HTR-8/SVneo (cell line): ENCODE measurements at regions not wholly inside any gene's neighbourhood (a gene's known extent, or its start where the extent isn't known, plus 50 kb on each side); places are given as distances from the start of the nearest gene placed in this dataset.

Experiments used
- DNase-seq: peaks from one replicate; pipeline ENCODE4 v3.0.0; 2011; ENCODE audit warnings: low spot score, mixed read lengths; ENCODE audit not compliant: insufficient read length
- FAIRE-seq: peaks from 2 replicates; lab custom pipeline; 2011; peaks lifted over from hg19 to GRCh38; lab: Jason Lieb, UNC

GRCh38 chr13:106433066-106433465, 102.4 kb downstream of the EFNB2 start:
- FAIRE-seq (no peak), DNase-seq (no peak)

DNA sequence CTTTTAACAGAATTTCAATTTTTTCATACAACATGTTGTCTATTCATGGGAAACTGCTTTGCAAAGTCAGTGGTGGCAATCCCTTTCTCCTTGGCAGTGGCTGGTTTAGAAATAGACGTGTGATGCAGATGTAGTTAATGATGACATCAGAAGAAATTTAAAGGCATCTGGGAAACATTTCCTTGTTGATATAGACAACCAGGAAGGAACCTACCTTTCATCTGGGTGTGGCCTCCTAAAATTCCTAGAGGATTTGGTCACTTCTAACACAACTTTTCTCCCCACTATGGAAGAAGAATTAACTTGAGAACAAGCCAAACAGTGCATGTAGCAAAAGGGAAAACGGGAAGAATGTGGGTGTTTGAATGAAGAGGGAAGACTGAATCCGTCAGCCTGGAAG, 102.8 kb downstream of the EFNB2 start:
- no peak for FAIRE-seq

DNA sequence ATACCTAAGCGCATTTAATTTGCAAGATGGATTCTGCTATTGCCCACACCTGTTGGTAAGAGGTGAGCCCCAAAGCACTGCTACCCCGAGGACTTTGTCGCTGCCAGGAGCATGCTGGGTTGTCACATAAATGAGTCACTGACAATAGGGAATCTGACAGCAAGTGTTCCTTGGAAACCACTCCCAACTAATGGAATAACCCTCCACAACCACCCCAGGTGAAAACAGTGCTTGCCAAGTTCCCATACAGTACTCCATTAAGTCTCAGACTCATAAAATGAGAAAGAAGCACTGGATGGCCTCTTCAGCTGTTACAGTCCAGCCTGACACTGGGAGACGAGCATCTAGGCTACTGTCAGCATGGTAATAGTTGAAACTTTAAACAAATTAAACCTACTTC, 108.6 kb downstream of the EFNB2 start:
- FAIRE-seq (no peak), DNase-seq (no peak)

More for the DNA sequence above, 102.8 kb downstream of the EFNB2 start:
- DNase-seq, result no peak

DNA sequence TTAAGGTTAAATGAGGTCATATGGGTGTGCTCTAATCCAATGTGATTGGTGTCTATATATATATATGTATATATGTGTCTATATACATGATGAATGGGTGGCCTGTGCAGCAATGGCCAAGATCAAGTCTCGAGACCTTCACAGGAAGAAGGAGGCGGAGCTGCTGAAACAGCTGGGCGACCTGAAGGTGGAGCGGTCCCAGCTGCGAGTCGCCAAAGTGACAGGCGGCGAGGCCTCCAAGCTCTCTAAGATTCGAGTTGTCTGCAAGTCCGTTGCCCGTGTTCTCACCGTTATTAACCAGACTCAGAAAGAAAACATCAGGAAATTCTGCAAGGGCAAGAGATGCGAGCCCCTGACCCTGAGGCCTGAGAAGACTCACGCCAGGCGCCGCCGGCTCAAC, 109.8 kb downstream of the EFNB2 start:
- DNase-seq (no peak), FAIRE-seq (no peak)

DNA sequence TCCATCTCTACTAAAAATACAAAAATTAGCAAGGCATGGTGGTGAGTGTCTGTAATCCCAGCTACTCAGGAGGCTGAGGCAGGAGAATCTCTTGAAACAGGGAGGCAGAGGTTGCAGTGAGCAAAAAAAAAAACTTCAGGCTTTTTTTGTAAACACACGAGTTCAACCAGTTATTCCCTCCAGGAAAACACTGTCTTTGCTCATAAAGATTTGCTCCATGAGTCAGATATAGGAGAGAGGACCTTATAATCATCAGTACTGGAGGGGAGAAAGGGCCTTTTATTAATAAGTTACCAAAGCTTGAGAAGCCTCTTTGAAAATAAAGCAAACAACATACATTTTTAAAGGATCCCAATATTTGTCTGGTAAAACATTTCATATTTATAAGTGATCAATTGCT, 110.7 kb downstream of the EFNB2 start:
- no peak for DNase-seq
- FAIRE-seq, result no peak

DNA sequence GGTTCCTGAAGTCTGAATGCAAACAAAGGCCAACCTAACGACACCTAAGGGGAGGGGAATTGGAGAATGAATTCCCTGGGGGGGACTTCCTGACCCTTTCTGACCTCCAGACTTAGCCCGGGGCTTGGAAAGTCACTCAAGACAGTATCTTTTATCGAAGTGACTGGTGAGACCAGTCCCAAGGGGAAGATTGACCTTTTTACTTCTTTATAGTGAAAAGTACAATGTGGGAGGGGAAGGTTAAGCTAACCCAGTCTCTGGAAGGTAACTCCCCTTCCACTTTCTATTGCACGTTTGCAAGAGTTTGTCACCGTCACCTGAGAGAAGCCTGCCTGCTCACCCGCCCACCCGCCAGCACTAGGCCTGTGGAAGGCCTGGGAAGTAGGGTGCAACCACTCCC, 111.9 kb downstream of the EFNB2 start:
- FAIRE-seq (no peak), DNase-seq (no peak)

DNA sequence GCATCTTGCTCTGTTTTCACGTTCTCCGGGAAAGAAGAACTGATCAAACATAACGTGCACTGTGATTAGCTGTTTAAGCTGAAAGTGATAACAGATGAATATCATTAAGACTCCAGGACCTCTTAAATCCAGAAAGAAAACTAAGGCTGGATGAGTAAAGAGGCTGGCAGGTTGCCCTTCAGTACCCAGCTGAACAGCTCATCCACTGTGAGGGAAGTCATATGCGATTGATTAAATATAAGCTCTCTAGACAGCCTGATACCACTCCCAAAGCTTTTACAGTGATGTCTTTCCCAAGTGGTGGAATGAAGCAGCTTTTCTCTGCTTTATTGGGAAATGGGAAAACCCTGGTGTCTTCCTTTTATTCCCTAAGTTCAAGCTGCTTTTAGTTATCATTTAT, 116.9 kb downstream of the EFNB2 start:
- no peak for FAIRE-seq
- DNase-seq, result no peak

- no peak for DNase-seq
- FAIRE-seq, result no peak
Observed at GRCh38 chr13:106417467-106418110, 117.9 kb downstream of the EFNB2 start.

GRCh38 chr13:106416645-106417044, 118.8 kb downstream of the EFNB2 start:
- no peak for FAIRE-seq

GRCh38 chr13:106415971-106416370, 119.5 kb downstream of the EFNB2 start:
- FAIRE-seq, result no peak

More at GRCh38 chr13:106416645-106417044, 118.8 kb downstream of the EFNB2 start:
- DNase-seq, result no peak

DNA sequence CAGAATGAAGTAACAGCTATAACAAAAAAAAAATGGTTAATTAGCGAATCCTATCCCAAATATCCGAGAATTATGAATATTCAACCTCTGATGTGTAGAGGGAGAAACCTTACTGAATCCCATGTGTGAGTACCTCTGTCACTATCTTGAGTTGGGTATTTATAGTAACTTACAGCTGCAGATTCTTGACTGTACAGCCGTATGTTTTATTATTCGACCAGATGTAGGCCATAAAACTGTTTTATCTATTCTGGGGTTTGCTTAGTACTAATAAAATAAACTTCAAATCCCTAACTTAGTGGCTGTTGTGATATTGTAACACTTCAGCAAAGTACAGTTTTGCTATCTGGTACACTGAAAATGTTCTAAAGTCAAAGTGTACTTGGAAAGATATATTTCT, 120.0 kb downstream of the EFNB2 start:
- no peak for FAIRE-seq
- DNase-seq, result no peak

More at GRCh38 chr13:106415971-106416370, 119.5 kb downstream of the EFNB2 start:
- no peak for DNase-seq

DNA sequence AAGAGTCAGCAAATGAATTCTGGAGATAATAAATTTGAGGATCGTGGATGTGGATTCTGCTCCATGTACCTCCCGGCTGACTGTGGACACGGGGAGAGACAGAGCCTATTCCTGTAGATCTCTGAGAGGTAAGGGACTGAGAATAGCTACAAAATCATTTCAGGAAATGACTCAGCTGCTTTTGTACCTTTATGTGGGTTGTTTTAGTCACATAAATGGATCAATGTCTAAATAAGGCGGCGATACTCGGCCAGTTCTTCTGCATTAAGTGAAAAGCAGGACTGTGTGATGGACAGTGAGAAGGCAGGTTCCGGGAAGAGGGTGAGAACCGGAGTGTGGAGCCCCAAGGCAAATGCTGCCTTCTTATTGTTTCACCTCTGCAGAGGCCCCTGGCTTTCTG, 128.1 kb downstream of the EFNB2 start:
- DNase-seq (no peak), FAIRE-seq (no peak)

- FAIRE-seq (no peak), DNase-seq (no peak)
Observed at GRCh38 chr13:106405731-106406130, 129.7 kb downstream of the EFNB2 start.

- no peak for DNase-seq
- FAIRE-seq, result no peak
Observed at GRCh38 chr13:106403280-106403679, 132.2 kb downstream of the EFNB2 start.

- no peak for FAIRE-seq
- no peak for DNase-seq
Observed at GRCh38 chr13:106402866-106403265, 132.6 kb downstream of the EFNB2 start.

DNA sequence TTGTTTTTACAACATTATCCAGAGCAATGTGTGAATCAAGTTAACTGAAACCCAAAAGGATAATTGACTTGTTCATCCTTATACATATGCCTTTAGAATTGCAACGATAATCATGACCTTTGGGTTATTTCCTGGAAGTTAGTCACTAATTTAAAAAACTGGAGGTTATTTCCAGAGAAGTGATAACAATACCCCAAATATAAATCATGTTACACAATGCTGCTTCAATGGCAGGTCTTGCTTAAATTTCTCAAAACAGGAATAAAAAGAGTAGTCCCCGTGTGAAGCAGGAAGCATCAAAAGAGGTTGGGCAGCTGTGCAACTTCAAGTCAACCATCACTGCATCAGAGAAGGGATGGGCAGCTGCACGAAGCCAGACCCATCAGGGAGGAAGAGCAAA, 134.4 kb downstream of the EFNB2 start:
- FAIRE-seq (no peak), DNase-seq (no peak)

- FAIRE-seq (no peak), DNase-seq (no peak)
Observed at GRCh38 chr13:106400289-106400688, 135.2 kb downstream of the EFNB2 start.

DNA sequence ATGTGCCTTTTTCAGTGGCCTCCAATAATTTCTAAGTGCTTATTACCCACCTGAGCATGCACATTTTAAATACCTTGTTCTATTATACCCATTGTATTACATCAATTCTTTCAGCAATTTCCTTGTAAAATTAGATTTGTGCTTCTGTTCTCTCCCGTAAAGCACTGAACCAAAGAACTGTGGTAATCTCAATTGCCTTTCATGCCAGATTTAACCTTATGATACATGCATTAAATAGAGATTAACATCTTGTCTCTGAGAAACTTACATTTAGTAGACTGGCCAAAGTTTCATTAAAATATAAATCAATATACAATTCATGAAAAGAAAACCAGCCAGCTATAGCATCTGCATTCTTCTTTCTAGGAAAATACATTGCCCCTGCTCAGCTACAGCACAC, 137.2 kb downstream of the EFNB2 start:
- FAIRE-seq, result no peak
- no peak for DNase-seq

DNA sequence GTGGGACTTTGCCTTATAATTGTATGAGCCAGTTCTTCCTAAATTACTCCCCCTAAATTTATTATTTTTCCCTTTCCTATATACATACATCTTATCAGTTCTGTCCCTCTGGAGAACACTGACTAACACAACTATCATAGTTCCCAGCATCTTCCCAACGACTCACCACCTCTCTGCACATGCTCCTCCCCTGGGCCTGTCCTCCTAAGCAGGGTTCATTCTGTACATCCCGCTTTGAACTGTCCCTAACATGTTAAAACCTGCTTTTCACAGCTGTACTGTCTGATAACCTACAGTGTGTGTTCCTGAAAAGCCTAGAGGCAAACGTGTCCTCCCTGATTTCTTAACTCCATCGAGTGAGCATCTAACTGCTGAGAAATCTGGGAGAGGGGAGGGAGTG, 141.7 kb downstream of the EFNB2 start:
- FAIRE-seq (no peak), DNase-seq (no peak)

- DNase-seq (no peak), FAIRE-seq (no peak)
Observed at GRCh38 chr13:106391681-106392080, 143.8 kb downstream of the EFNB2 start.

GRCh38 chr13:106391271-106391670, 144.2 kb downstream of the EFNB2 start:
- DNase-seq (no peak), FAIRE-seq (no peak)

GRCh38 chr13:106390367-106390766, 145.1 kb downstream of the EFNB2 start:
- no peak for DNase-seq
- no peak for FAIRE-seq

GRCh38 chr13:106385654-106386053, 149.8 kb downstream of the EFNB2 start:
- no peak for DNase-seq
- FAIRE-seq, result no peak
